ENCODE measurements at regions not wholly inside any gene's neighbourhood (a gene's known extent, or its start where the extent isn't known, plus 50 kb on each side); places are given as distances from the start of the nearest gene placed in this dataset.
"Not testable (repeated sequence)": the region's sequence is repeated elsewhere in the genome, so short reads cannot be mapped to it uniquely, and the experiment has no call there.

- TF ChIP-seq EZH2 (IDR thresholded peaks at IDR 0.05; ENCODE audit: low read length): peak; percentile 38
- TF ChIP-seq CTCF (optimal IDR thresholded peaks at IDR 0.05 in 1 of 3, IDR thresholded peaks at IDR 0.05 in 1 of 3, conservative IDR thresholded peaks at IDR 0.05 in 1 of 3; ENCODE audit: extremely low read depth in 1 of 3, insufficient read depth in 2 of 3, low read length in 3 of 3): not testable (repeated sequence)
Measured at GRCh38 chr9:64774813-64775793, 509.9 kb downstream of the FOXD4L5 start.

All from keratinocyte (primary cell).